ENCODE measurements at regions not wholly inside any gene's neighbourhood (a gene's known extent, or its start where the extent isn't known, plus 50 kb on each side); places are given as distances from the start of the nearest gene placed in this dataset.

DNA sequence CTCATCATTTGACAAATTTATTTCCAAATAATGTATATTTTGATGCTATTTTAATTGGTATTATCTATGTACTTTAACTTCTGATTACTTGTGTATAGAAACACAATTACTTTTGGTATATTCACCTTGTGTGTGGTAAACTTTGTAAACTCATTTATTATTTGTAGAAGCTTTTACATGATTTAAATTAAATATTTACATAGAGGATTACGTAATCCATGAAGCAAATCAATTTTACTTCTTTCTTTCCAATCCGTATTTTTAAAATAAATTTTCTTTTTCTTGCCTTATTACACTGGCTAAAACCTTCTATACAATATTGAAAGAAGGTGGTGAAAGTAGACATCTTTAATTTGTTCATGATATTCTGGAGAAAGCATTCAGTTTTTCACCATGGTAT lies 540.2 kb downstream of the MMUT start:
- TF ChIP-seq, protein P1, sequence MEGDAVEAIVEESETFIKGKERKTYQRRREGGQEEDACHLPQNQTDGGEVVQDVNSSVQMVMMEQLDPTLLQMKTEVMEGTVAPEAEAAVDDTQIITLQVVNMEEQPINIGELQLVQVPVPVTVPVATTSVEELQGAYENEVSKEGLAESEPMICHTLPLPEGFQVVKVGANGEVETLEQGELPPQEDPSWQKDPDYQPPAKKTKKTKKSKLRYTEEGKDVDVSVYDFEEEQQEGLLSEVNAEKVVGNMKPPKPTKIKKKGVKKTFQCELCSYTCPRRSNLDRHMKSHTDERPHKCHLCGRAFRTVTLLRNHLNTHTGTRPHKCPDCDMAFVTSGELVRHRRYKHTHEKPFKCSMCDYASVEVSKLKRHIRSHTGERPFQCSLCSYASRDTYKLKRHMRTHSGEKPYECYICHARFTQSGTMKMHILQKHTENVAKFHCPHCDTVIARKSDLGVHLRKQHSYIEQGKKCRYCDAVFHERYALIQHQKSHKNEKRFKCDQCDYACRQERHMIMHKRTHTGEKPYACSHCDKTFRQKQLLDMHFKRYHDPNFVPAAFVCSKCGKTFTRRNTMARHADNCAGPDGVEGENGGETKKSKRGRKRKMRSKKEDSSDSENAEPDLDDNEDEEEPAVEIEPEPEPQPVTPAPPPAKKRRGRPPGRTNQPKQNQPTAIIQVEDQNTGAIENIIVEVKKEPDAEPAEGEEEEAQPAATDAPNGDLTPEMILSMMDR (IDR thresholded peaks at IDR 0.05): no peak
- DNase-seq (ENCODE audit: low spot score) (no peak), ATAC-seq (ENCODE audit: low FRiP score) (no peak)

DNA sequence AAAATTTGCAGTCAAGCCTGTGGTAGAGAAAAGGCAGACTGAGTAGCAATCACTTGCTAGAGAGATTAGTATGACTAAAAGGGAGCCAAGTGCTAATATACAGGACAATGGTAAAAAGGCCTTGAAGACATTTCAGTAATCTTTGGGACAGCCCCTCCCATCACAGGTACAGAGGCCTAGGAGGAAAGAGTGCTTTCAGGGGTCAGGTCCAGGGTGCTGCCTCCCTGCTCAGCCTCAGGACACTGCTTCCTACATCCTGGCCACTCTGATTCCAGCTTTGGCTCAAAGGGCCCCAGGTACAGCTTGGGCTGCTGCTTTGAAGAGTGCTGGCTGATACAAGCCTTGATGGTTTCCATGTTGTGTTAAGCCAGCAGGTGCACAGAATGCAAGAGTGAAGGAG lies 543.5 kb downstream of the MMUT start:
- TF ChIP-seq, protein P1 (IDR thresholded peaks at IDR 0.05): no peak
- ATAC-seq (ENCODE audit: low FRiP score) (no peak), DNase-seq (ENCODE audit: low spot score) (no peak)

DNA sequence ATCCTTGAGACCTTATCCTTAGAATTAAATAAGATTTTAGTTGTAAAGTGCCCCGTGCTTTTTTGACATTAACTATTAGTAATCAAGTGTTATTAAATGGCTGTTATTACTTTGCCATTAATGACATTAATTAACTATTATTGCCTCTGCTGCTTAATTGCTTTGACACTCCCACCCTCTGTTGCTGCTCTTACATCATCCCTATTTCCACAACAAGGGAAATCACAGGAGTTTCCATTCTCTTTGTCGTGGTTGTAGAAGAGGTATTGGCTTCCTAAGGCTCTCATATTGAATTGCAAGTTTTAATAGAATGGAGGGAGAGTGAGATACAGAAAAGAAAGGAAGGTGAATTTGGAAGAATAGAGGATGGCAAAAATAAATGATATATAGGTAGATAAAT lies 545.8 kb downstream of the MMUT start:
- TF ChIP-seq, protein P1 (IDR thresholded peaks at IDR 0.05): no peak

DNA sequence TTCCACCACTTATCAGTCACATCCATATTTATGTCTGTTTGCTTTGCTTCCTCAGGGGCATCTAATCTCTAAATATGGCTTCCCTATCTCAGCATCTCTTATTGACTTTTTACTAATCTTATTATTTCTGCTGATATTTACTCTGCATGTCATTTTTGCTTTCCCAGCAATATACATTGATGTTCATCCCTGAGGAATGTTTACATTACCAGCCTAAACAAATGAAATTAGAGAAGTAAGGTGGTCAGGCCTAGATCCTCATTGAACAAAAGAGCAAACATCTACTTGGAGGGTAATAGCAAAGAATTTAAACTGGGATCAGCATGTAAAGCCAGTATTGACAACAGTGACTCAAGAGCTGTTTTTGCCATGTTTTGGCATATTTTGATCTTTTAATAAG lies 546.4 kb downstream of the MMUT start:
- DNase-seq (ENCODE audit: low spot score) (no peak), ATAC-seq (ENCODE audit: low FRiP score) (no peak)

More for the DNA sequence above, 545.8 kb downstream of the MMUT start:
- no peak for DNase-seq (ENCODE audit: low spot score)
- no peak for ATAC-seq (ENCODE audit: low FRiP score)

DNA sequence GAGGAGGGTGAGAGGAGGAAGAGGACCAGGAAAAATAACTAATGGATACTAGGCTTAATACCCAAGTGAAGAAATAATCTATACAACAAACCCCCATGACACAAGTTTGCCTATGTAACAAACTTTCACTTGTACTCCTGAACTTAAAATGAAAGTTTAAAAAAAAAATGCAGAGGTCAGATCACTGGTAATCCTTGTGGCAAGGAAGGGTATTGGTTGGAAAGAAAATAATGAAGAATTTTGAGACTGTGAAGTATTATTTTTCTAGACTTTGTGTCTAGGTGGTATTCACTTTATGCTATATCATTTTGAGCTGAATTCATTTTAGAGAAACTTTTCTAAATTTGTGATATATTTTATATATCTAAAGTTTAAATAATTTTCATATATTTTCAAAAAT lies 547.5 kb downstream of the MMUT start:
- DNase-seq (ENCODE audit: low spot score) (no peak), ATAC-seq (ENCODE audit: low FRiP score) (no peak)
- TF ChIP-seq, protein P1 (IDR thresholded peaks at IDR 0.05): no peak

More for the DNA sequence above, 546.4 kb downstream of the MMUT start:
- TF ChIP-seq, protein P1 (IDR thresholded peaks at IDR 0.05): no peak

DNA sequence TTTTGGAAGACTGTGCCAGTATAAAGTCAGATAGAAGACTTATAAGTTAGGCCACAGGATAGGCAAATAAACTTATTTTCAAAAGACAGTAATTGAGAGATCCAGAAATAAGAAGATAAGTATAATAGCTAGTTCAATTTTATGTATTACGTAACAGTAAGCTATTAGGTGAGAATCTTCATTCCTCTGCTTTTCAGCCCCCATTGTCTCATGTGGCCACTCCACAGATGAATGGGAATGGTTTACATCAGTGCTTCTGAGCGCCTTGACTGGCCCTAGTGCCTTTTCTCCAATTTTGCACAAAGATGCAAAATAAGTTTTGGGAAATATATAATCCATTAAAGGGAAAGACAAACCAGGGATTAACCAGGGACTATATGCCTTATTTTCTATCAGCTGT lies 550.5 kb downstream of the MMUT start:
- ATAC-seq (ENCODE audit: low FRiP score) (no peak), DNase-seq (ENCODE audit: low spot score) (no peak)
- TF ChIP-seq, protein P1 (IDR thresholded peaks at IDR 0.05): no peak

DNA sequence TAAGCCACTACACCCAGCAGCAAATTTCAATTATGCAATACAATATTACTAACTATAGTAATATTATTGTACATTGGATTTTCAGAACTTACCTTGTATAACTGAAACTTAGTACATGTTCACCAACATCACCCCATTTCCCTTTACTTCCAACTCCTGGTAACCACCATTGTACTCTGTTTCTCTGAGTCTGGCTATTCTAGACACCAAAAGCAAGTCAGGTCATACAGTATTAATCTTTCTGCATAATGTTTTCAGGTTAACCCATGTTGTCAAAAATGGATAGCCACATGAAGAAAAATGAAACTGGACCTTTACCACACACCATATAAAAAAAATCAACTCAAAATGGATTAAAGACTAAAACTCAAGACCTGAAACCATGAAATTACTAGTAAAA lies 558.2 kb downstream of the MMUT start:
- ATAC-seq (ENCODE audit: low FRiP score): no peak
- DNase-seq (ENCODE audit: low spot score): no peak
- TF ChIP-seq, protein P1 (IDR thresholded peaks at IDR 0.05): no peak

Measured in omental fat pad (tissue), 3 donors.